HPDE6-E6E7 (cell line): ENCODE measurements at regions not wholly inside any gene's neighbourhood (a gene's known extent, or its start where the extent isn't known, plus 50 kb on each side); places are given as distances from the start of the nearest gene placed in this dataset.

ENCODE experiments used
- DNase-seq: peaks from one replicate; pipeline ENCODE4 v3.0.0; 2011; ENCODE audit warnings: missing footprints; ENCODE audit errors: extremely low spot score

DNA sequence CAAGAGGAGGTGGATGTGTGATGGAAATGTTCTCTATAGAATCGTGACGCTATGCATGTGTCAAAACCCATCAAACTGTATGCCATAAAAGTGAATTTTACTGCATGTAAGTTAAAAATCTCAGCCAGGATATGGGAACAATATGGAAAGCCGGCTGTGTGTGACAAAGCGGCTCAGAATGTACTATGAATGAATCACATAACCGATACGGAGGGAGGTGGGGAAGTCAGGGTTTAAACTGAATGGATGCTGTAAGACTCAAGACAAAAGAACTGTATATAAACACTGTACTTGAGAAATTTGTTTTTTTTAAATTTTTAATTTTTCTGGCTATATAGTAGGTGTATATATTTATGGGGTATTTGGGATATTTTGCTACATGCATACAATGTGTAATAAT is 111.6 kb upstream of the PDE4B start:
- DNase-seq: no peak

DNA sequence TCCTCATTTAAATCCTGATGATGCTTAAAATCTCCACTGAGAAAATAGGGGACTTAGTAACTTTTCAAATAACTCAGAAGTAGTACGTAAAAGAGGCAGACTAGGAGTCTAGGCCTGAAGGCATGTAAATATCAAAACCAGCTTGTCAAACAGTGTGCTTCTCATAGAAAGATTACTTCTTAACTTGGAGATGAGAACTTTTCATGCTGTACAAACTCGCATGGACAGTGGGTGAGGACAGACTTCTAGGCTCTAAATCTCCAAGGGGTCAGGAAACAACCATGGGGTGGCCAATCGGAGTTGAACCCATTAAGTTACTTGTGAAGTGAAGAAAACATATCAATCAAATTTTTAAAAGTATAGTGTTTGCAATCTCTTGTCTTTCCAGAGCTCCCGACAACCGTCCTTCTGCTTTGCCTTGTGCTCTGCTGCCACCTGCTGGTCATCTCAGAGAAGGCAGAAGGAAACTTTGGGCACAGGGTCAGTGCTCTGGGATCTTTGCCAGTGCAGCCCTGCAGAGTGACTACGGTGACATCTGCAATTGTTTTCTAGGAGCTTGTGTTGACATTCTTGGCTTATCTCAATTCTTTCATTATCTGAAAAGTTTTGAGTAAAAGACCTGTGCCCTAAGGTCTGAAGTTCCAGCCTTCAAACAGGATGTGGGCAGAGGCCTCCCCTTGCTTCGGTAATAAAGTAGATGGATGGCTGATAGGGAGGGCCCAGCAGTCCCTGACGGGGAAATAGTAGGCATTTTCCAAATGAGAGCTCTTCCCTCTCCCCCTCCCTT is 105.1 kb upstream of the PDE4B start:
- DNase-seq: peak; percentile 49

DNA sequence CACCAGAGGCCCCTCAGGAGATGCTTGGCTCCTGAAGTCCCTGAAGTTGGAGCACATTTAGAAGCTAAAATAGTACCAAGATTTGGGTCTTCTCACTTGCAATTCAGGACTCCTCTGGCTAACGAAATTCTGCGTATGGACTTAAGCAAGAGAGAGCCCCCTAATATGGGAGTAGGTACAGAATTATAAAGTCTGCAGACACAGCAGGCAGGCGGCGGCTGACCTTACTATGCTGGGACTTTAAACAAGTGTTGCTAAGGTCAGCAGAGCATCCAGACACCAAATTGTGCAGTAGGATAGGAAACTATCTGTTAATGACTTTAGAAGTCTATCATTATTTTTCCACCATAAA is 104.5 kb upstream of the PDE4B start:
- no peak for DNase-seq

DNA sequence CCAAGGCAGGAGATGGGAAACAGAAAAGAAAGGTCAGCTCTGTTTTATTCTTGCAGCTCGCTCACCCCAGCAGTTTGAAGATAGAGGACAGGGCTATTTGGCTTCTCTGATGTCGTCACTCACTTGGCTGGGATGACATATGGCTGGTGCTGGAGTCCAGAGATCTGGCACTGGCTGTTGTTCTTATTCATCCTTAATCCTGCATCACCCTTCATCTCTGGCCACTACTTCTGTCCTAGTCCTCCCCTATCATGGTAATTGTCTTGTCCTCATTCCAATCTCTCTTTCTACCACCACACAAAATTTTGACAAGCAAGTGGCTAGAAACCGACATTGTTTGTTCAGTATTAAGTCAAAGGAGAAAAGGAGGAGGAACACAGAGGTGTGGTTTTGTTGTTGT is 103.8 kb upstream of the PDE4B start:
- DNase-seq: no peak

DNA sequence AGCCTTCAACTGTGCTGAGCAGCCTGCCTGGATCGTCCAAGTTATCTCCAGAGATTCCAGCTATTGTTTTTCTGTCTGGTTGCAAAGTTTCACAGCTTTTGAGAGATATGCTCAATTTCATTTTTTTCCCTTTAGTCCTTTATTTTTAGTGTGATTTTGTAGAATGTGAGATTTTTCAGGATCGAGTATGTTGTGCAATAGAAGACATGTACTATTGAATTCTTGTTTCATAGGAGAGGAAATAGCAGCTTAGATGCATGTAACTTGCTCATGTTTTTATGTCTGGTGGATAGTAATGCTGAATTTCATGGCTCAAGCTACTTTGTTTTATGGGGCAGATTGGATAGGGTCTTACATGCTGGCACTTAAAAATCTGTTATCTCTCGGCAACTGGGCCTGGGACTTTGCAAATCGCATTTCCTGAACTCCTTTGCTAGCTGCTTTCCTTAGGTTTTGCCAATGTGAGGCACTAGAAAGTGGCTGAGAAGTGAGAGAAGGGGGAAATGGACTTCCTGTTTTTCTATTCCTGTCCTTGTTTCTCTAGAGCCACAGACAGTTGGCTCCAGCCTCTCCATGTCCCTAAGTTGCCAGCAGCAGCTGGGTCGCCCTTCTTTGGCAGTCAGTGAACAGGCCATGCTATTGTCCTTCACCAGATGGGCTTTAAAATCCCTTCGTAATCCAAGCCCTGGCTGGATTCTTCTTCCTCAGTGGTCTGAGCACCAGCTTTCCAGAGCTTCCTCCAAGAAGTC is 101.4 kb upstream of the PDE4B start:
- DNase-seq: no peak

DNA sequence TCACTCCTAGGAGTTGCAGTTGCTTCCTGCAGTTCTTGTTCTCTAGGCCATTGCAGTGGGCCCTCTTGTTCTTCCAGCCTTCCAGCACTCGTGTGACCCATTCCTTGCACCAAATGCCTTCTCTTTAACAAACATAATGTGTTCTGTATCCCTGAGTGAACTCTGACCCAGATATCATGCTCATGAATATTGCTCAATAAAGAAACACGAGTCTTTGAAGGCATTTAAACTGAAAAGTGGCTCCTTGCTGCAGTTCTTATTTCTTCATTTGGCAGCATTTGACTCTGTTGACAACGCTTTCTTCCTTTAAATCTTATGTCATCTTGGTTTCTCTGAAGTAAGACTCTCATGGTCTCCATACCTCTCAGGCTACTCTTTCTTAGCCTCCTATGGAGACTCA is 100.7 kb upstream of the PDE4B start:
- no peak for DNase-seq

DNA sequence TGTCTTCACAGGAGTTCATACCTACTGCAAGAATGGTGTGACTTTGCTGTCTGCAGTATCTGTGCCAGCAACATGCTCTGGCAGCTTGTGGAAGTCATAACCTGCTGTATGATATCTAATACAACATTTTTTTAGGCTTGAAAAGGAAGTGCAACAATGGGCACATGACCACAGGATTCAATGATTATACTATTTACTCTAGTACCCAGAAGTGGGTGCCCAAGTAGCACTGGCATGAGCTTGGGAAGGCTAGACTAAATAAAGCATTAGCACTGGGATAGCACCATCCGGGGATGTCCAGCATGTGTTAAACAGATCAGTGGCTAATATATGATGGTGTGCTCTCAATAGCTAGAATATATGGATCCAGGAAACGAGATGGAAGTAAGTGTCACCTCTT is 98.6 kb upstream of the PDE4B start:
- DNase-seq: no peak

DNA sequence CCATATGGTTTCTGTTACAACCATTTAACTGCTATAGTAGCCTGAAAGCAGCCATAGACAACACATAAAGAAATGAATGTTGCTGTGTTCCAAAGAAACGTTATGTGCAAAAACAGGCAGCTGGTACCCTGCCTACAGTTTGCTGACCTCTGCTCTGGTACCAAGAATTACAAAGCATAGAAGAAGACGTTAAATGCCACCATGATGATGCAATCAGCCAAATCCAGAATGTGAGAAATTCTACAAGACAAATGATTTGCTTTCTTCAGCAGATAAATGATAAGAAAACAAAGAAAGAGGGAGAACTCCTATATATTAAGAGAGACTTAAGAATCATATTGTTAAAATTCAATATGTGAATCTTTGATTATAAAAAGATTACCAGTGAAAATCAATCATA is 97.8 kb upstream of the PDE4B start:
- DNase-seq: no peak

DNA sequence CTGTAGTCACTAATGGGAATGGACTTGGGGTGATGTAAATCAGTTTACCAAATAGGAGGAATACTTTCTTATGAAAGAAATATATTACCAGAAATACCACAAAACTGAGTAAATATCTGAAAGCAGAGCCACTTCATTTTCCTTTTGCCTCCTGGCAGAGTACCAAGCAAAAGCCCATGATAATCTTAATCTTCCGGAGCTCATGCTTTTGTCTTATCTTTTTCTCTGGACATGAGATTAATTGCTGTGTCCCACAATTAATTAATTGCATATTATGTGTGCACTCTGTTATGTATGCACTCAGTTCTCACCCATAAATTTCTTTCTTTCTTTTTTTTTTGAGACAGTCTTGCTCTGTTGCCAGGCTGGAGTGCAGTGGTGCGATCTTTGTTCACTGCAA is 94.1 kb upstream of the PDE4B start:
- DNase-seq: no peak

DNA sequence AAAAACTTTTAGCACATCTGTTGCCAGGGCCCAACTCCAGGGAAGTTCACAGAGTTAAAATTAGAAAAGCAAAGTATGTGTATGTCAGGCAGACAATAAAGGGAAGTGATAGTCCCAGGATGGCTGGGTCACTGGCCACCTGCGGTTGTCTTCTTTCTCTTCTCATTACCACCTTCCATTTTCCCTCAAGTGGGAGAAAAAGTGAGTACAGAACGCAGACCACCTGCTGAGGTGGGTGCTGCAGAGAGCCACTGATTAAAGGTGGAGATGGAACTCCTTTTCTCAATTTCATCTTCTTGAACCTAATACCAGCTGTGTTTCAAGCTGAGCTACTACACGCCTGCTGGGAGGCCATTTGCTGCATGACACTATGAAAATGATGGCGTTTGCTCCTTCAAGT is 88.8 kb upstream of the PDE4B start:
- DNase-seq: no peak

DNA sequence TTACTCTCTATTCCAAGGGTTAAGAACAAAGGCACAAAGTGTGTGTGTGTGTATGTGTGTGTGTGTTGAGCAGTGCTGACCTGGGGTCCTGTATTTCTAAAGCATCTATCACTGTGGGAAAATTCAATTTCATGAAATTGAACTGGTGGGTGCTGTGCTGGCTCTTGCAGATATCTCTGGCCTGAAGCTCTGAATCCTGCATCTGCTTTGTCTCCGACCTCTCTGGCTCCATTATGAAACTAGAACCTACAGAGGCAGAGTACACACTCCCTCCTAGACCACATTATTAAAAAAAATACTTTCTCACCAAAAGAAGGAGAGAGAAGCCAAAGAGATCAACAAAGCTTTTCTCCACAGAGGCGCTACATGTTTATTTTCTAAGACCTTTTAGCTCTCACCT is 88.4 kb upstream of the PDE4B start:
- DNase-seq: no peak

DNA sequence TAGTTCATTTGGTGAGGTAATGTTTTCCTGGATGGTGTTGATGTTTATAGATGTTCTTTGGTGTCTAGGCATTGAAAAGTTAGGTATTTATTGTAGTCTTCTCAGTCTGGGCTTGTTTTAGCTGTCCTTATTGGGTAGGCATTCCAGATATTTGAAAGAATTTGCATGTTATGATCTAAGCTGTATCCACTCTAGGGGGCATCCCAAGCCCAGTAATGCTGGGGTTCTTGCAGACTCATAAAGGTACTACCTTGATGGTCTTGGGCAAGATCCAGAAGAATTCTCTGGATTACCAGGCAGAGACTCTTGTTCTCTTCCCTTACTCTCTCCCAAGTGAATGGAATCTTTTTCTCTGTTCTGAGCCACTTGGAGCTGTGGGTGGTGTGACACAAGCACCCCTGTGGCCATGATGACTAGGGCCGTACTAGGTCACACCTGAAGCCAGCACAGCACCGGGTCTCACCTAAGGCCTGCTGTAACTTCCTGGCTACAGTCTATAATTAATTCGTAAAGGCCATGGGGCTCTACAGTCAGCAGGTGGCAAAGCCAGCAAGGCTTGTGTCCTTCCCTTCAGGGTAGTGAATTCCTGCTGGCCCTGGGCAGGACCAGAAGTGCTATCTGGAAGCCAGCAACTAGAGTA is 74.8 kb upstream of the PDE4B start:
- DNase-seq: no peak

DNA sequence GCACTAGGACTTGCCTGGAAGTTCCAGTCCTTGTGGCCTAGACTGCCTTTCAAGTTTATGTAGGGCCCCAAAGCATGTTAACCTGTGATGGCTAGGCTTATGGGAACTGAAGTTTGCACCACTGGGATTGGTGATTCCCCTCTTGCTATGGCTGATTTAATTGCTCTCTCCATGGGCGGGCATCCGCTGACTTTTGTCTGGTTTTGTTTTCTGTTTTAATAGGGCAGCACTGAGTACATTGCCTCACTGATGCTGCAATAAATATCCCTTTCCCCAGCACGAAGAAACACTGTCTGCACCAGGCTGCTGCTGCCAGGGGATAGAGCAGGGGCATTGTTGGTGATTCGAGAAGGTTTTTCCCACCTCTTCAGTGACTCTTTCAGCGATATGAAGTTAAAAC is 73.3 kb upstream of the PDE4B start:
- DNase-seq: no peak

DNA sequence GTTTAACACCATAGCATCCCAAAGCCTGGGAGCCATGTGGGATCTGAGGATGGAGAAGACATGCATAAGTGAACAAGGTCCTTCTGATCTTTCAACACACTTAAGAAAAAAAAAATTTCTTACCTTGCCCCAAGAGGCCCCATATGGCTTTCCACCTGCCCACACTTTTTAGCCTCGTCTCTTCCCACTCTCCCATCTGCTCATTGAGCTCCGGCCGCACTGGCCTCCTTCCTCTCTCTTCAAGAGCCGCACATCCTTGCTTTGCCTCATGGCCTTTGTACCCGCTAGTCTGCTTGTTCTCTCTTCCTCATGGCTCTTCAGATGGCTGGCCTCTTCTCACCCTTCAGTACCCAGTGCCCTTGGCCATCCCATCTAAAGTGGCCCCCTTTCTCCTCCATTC is 70.2 kb upstream of the PDE4B start:
- no peak for DNase-seq

DNA sequence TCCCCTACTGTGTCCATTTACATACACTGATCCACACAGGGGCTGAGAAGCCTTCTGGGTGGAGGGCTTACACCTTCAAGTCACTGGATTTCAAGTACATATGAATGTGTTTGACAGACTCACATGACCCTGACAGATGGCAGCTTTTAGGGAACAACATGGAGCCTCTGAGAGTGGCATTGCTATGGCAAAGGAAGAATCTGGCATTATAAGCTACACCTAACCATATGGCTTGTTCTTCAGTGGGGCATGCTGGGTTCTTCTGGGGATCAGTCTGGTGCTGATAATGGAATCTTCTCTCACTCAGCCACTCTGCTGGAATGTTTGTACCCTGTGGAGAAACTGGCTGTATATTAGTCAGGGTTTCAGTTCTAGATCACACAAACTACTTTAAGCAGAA is 68.5 kb upstream of the PDE4B start:
- DNase-seq: no peak

DNA sequence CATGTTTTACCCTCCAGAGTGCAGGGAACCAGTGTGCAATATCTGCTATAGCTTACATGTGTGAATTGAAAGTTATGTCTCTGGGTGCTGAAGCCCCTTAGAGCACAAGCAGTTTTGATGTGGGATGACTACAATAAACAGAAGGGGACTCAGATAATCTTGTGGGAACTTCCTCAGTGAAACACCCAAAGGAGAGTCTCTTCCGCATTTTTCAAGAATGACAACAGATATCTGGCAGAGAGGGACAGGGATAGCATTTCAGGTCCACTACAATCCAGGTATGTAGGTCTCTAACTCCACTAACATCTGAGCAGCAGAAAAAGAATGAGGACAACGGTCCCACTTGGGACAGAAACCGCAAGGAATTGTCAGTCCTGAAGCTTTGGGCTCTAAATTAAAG is 67.6 kb upstream of the PDE4B start:
- DNase-seq: no peak

DNA sequence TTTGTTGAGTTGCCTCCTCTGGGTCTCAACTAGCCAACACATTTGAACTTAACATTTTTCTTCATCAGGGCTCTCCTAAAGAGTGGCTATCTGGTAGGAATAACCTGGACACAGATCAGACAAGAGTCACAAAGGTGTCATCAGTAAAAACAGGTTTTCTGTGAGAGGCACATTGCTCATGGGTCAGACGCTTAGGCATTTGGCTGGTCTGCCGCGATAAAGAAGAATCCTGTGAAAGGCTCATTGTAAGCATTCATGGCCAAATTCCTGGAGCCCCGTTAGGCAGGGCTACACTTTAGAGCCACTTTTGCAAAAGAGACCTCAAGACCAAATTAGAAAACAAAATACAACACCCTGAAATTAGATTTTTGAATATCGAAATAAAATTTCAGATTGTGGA is 64.2 kb upstream of the PDE4B start:
- no peak for DNase-seq

DNA sequence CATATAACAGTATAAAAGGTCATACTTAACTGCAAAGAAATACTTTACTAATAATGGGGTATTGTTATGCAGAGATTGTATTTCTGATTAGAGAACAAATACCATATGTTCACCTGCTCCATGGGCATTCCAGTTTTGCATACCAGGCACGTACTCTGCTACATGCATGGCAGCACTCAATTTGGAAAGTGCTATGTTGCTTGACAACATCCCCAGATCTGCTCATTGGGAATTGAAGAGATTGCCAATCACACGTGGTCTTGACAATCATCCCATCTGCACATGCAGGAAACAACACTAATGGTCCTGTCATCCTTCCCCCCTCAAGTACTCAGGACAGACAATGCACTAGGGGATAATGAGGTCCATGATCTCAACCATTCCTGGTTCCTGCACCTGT is 63.4 kb upstream of the PDE4B start:
- DNase-seq: no peak

DNA sequence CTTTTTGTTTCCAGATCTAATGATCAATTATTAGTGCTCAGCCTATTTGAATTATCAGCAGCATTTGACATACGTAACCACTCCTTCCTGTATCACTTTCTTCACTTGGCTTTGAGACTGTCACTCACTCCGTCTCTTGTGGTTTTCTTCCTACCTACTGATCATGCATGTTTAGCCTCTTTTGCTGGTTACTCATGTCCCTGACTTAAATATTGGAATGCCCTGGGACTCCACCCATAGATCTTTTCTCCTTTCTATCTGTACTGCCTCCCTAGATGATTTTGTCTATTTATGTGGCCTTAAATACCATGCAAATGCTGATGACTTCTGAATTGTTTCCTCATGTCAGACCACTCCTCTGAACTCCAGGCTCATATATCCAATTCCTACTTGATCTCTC is 57.7 kb upstream of the PDE4B start:
- no peak for DNase-seq

DNA sequence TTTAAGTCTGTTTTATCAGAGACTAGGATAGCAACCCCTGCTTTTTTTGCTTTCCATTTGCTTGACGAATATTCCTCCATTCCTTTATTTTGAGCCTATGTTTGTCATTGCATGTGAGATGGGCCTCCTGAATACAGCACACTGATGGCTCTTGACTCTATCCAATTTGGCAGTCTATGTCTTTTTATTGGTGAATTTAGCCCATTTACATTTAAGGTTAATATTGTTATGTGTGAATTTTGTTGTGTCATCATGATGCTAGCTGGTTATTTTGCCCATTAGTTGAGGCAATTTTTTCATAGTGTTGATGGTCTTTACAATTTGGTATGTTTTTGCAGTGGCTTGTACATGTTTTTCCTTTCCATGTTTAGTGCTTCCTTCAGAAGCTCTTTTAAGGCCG is 50.7 kb upstream of the PDE4B start:
- no peak for DNase-seq
